ENCODE measurements at regions not wholly inside any gene's neighbourhood (a gene's known extent, or its start where the extent isn't known, plus 50 kb on each side); places are given as distances from the start of the nearest gene placed in this dataset.

DNA sequence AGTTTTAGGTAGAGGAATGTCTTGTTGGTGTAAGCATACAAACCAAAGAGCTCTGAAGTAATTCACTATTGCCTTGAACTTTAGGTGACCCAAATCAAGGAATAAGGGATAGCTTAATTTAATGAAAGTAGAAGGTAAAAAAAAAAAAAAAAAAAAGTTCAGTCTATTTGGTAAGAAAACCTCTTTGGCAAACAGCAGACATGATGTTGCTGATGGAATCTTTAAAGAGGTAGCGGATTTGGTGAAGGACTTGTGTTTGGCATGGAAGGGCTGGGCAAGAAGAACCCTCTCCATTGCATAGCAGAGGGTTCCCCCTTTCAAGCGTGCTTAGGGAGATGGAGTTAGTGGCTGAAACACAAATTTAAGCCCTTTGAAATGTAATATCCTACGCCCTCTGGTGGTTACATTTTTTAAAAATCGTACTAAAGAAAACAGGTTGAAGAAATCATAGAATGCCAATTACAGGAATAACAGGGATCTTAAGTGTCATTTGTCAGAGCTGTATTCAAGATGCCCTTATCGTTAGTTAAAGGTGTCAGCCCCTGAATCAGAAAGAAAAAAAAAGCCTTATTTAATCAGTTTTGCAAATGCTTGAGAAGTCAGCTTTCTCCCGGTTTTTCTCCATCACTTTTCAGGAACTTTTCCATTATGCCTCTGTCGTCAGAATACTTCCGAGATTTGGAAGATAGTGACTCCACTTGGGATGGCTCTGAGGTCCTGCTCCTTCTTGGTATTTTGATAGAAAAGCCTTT lies 383.1 kb downstream of the KCNJ2 start:
- peak in 3 of 4 experiments; percentile 63 to 74 (median 64) for TF ChIP-seq CTCF (IDR thresholded peaks at IDR 0.05)
- no peak for TF ChIP-seq POLR2AphosphoS5 (IDR thresholded peaks at IDR 0.05)
- TF ChIP-seq POLR2A (IDR thresholded peaks at IDR 0.05) = no peak
